K562 (cell line): ENCODE measurements at regions not wholly inside any gene's neighbourhood (a gene's known extent, or its start where the extent isn't known, plus 50 kb on each side); places are given as distances from the start of the nearest gene placed in this dataset.

Experiments used
- CTCF ChIP-seq, 3 experiments: IDR thresholded peaks in 2 of 3; conservative IDR thresholded peaks in 1 of 3; 2 replicates each; pipeline ENCODE4 v1.5.1; 2011 to 2012; ENCODE audit warnings: low read length in 3 of 3, mild to moderate bottlenecking in 3 of 3, control low read depth in 2 of 3, improper control_type of control experiment in 1 of 3, inconsistent platforms in 1 of 3, low read depth in 1 of 3, mixed read lengths in 1 of 3, moderate library complexity in 1 of 3; ENCODE audit not compliant: insufficient read depth in 2 of 3
- ELF4 ChIP-seq: fragments of 450-650 bp; formaldehyde crosslinking; IDR thresholded peaks from 2 replicates; pipeline ENCODE4 v1.4.0; 2022; ENCODE audit warnings: missing genetic modification characterization
- MTA1 ChIP-seq: fragments of 450-650 bp; IDR thresholded peaks from 2 replicates; pipeline ENCODE4 v1.6.1; 2017; ENCODE audit warnings: borderline replicate concordance
- NCOA1 ChIP-seq: fragments of 450-650 bp; IDR thresholded peaks from 2 replicates; pipeline ENCODE4 v1.6.1; 2016; ENCODE audit warnings: low read depth
- PYGO2 ChIP-seq: fragments of 450-650 bp; IDR thresholded peaks from 2 replicates; pipeline ENCODE4 v1.6.1; 2016; ENCODE audit warnings: mild to moderate bottlenecking, missing genetic modification characterization, moderate library complexity, missing compliant biosample characterization
- SMARCC2 ChIP-seq: fragments of 450-650 bp; IDR thresholded peaks from 2 replicates; pipeline ENCODE4 v1.6.1; 2017; ENCODE audit warnings: antibody characterized with exemption, moderate library complexity, mild to moderate bottlenecking, low read depth
- ZNF398 ChIP-seq: fragments of 250-450 bp; sonication (Bioruptor Pico); IDR thresholded peaks from 2 replicates; pipeline ENCODE4 v1.8.0; 2021; ENCODE audit warnings: moderate library complexity, mild to moderate bottlenecking, inconsistent platforms
- ZNF609 ChIP-seq: sonication (generic); formaldehyde crosslinking; IDR thresholded peaks from 2 replicates; pipeline ENCODE4 v1.8.1; 2023; ENCODE audit warnings: missing genetic modification reagents, mild to moderate bottlenecking, borderline replicate concordance

- TF ChIP-seq SMARCC2 (no peak), MTA1 (no peak), ZNF609 (no peak), ELF4 (CRISPR knock-in tag) (no peak), NCOA1 (no peak), ZNF398 (CRISPR knock-in tag) (no peak), PYGO2 (tag) (no peak), CTCF (IDR thresholded peaks at IDR 0.05 in 2 of 3, conservative IDR thresholded peaks at IDR 0.05 in 1 of 3; ENCODE audit: insufficient read depth in 2 of 3, low read depth in 1 of 3, low read length in 3 of 3) (no peak)
Observed at GRCh38 chr10:31192475-31192874, 126.5 kb upstream of the ZEB1 start.
